Osteocyte (in vitro differentiated cells): ENCODE measurements at regions not wholly inside any gene's neighbourhood (a gene's known extent, or its start where the extent isn't known, plus 50 kb on each side); places are given as distances from the start of the nearest gene placed in this dataset.

Experiments
- DNase-seq: peaks from one replicate; pipeline ENCODE4 v3.0.0; 2021; ENCODE audit warnings: mixed read lengths; ENCODE audit not compliant: unreplicated experiment; ENCODE audit errors: extremely low spot score
- H3K27ac Mint-ChIP-seq: one replicate; pipeline ENCODE4 v1.8.0; 2021; ENCODE audit warnings: mild to moderate bottlenecking, mixed read lengths; ENCODE audit not compliant: unreplicated experiment
- H3K27me3 Mint-ChIP-seq: one replicate; pipeline ENCODE4 v1.8.0; 2021; ENCODE audit warnings: mixed read lengths; ENCODE audit not compliant: unreplicated experiment
- H3K36me3 Mint-ChIP-seq: one replicate; pipeline ENCODE4 v1.8.0; 2021; ENCODE audit warnings: mixed read lengths; ENCODE audit not compliant: unreplicated experiment
- H3K4me1 Mint-ChIP-seq: one replicate; pipeline ENCODE4 v1.8.0; 2021; ENCODE audit warnings: mixed read lengths; ENCODE audit not compliant: unreplicated experiment
- H3K4me3 Mint-ChIP-seq: one replicate; pipeline ENCODE4 v1.8.0; 2021; ENCODE audit warnings: mild to moderate bottlenecking, moderate library complexity, mixed read lengths; ENCODE audit not compliant: unreplicated experiment
- H3K9me3 Mint-ChIP-seq: one replicate; pipeline ENCODE4 v1.8.0; 2021; ENCODE audit warnings: mixed read lengths; ENCODE audit not compliant: unreplicated experiment
- CTCF ChIP-seq: fragments of 200-600 bp; sonication (generic); IDR thresholded peaks from 2 replicates; pipeline ENCODE4 v1.5.0; 2021; ENCODE audit warnings: antibody characterized with exemption, mild to moderate bottlenecking, moderate library complexity

DNA sequence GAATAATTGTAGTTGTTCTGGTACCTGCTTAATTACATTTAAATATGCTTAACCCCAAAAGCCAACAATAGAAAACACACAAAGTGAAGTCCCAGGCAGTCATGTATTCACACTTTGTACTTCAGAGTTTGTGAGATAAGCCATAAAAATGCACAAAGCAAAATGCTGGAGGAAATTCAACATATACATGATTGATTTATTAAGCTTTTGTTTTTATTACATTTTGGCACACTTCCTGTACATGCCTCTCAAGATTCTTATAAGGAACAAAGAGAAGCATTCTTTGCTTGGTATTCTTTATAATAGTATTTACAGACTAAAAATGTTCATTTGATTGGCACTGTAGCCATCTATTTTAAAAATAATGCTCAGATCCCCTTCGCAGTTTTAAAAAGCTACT lies 107.7 kb upstream of the ANK3 start:
- Mint-ChIP-seq H3K9me3 (no peaks in the 10 kb centered on the region), H3K4me1 (peaks cover 30% of the 10 kb centered on the region), H3K27me3 (no peaks in the 10 kb centered on the region), H3K27ac (no peak overlapping the region), H3K4me3 (no peak overlapping the region), H3K36me3 (no peaks in the 10 kb centered on the region)
- TF ChIP-seq CTCF, result no peak
- DNase-seq, result no peak

DNA sequence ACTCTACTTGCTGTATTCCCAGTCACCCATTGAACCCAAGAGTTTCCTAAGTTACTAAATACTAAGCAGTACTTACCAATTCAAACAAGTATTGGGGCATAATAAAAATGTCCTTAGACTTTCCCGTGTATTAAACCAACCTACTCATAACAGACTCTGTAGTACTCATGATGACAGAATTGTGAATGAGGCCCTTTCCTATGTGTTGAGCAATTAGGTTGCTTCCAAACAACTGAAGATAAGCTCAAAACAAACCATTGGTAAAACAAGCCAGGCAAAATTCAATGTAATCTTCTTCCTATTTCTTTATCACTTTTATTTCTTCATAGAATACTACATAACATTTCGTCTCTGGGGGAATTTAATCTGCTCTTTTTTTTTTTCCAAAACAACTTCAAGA lies 106.5 kb upstream of the ANK3 start:
- H3K4me3 Mint-ChIP-seq, result no peak overlapping the region
- H3K27me3 Mint-ChIP-seq, result no peaks in the 10 kb centered on the region
- DNase-seq, result no peak

DNA sequence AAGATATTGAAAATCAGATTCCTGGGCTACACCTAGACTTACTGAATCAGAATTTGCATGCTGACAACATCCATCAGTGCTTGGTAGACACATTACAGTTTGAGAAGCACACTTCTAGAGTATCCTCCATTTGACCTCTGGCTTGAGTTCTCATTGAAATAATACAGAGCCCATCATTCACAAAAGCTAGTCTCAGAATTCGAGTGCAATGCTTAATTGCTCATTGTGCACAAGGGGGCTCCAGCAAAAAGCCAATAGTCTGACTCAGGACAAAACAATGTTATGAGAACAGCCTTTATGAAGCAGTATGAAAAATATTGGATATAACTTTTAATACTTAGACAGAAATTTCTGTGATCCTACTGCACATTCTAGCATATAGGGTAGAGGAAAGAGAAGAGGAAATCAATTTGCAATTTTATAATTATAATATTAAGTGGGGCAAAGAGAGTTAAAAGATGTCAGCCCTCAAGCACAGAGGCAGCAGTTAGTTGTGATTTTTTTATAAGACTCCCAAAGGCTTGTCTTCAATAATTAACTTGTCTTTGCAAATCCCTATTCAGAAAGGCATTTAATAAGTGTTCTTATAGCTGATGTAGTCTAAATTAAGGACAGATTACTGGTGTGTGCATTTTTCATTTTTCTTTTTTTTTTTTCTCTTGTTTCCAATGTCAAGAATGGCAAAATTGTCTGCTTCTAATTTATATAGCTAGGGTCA lies 105.8 kb upstream of the ANK3 start:
- Mint-ChIP-seq H3K9me3 (no peaks in the 10 kb centered on the region), H3K27ac (no peak overlapping the region), H3K27me3 (no peaks in the 10 kb centered on the region), H3K4me3 (no peak overlapping the region), H3K4me1 (peaks cover 30% of the 10 kb centered on the region), H3K36me3 (no peaks in the 10 kb centered on the region)
- peak; percentile 27 for TF ChIP-seq CTCF
- no peak for DNase-seq

More for the DNA sequence above, 106.5 kb upstream of the ANK3 start:
- Mint-ChIP-seq H3K9me3 (no peaks in the 10 kb centered on the region), H3K36me3 (no peaks in the 10 kb centered on the region), H3K4me1 (peaks cover 30% of the 10 kb centered on the region), H3K27ac (no peak overlapping the region)
- no peak for TF ChIP-seq CTCF

DNA sequence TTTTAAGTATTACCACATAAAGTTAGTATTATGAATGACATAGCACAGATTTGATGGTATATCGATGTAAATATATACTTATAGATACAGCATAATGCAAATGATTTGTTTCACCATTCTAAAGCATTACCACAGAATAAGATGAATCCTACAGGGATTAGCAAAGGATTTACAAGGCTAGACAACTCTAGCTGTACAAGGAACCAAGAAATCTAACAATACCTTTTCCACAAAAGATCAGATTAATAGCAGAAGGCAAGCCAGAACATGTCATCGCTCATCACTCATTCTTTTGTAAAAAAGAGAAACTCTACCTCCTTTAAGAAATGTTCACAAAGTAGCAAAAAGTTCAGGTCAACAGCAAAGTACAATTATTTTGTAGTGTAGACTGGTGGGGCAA lies 105.1 kb upstream of the ANK3 start:
- no peaks in the 10 kb centered on the region for H3K36me3 Mint-ChIP-seq
- DNase-seq, result no peak
- no peak overlapping the region for H3K4me3 Mint-ChIP-seq
- H3K27me3 Mint-ChIP-seq, result no peaks in the 10 kb centered on the region
- no peak for TF ChIP-seq CTCF
- H3K4me1 Mint-ChIP-seq, result peaks cover 30% of the 10 kb centered on the region
- H3K9me3 Mint-ChIP-seq, result no peaks in the 10 kb centered on the region
- H3K27ac Mint-ChIP-seq, result no peak overlapping the region

GRCh38 chr10:60491162-60491561 lies 101.5 kb upstream of the ANK3 start:
- no peaks in the 10 kb centered on the region for H3K36me3 Mint-ChIP-seq
- no peak overlapping the region for H3K27ac Mint-ChIP-seq
- no peak overlapping the region for H3K4me3 Mint-ChIP-seq
- no peaks in the 10 kb centered on the region for H3K27me3 Mint-ChIP-seq
- no peak for TF ChIP-seq CTCF
- H3K4me1 Mint-ChIP-seq, result peaks cover 13% of the 10 kb centered on the region
- DNase-seq, result no peak
- no peaks in the 10 kb centered on the region for H3K9me3 Mint-ChIP-seq
